ENCODE measurements at regions not wholly inside any gene's neighbourhood (a gene's known extent, or its start where the extent isn't known, plus 50 kb on each side); places are given as distances from the start of the nearest gene placed in this dataset.

GRCh38 chr18:65124633-65125032, 626.2 kb upstream of the CDH7 start:
- H3K27ac ChIP-seq (ENCODE audit: low read length): no peak overlapping the region
- no peak overlapping the region for H3K4me3 ChIP-seq (ENCODE audit: low read length)
- H3K36me3 ChIP-seq (ENCODE audit: control insufficient read depth, insufficient read depth, low read length): no peaks in the 10 kb centered on the region
- WGBS (ENCODE audit: insufficient coverage): no CpG with 5 or more reads among the region's 3 CpGs
- DNase-seq: peak; percentile 1
- H3K4me1 ChIP-seq (ENCODE audit: control insufficient read depth, insufficient read depth, low read length): no peaks in the 10 kb centered on the region
- H3K27me3 ChIP-seq (ENCODE audit: control insufficient read depth, insufficient read depth, low read length): no peaks in the 10 kb centered on the region
- H3K9me3 ChIP-seq (replicated peaks; ENCODE audit: control insufficient read depth, low read depth, low read length): peaks cover 12% of the 10 kb centered on the region

- H3K9me3 ChIP-seq (replicated peaks; ENCODE audit: control insufficient read depth, low read depth, low read length): no peaks in the 10 kb centered on the region
- H3K4me1 ChIP-seq (ENCODE audit: control insufficient read depth, insufficient read depth, low read length): no peaks in the 10 kb centered on the region
- H3K27ac ChIP-seq (ENCODE audit: low read length): no peak overlapping the region
- no peaks in the 10 kb centered on the region for H3K36me3 ChIP-seq (ENCODE audit: control insufficient read depth, insufficient read depth, low read length)
- no peak overlapping the region for H3K4me3 ChIP-seq (ENCODE audit: low read length)
- no peaks in the 10 kb centered on the region for H3K27me3 ChIP-seq (ENCODE audit: control insufficient read depth, insufficient read depth, low read length)
- no peak for DNase-seq
These were observed 646.9 kb upstream of the CDH7 start for GRCh38 chr18:65103864-65104263.

GRCh38 chr18:65093346-65093745, 657.5 kb upstream of the CDH7 start:
- no peak overlapping the region for H3K27ac ChIP-seq (ENCODE audit: low read length)
- WGBS (ENCODE audit: insufficient coverage): 20% methylated on average over 1 of the region's 4 CpGs
- no peaks in the 10 kb centered on the region for H3K27me3 ChIP-seq (ENCODE audit: control insufficient read depth, insufficient read depth, low read length)
- H3K4me3 ChIP-seq (ENCODE audit: low read length): no peak overlapping the region
- no peaks in the 10 kb centered on the region for H3K9me3 ChIP-seq (replicated peaks; ENCODE audit: control insufficient read depth, low read depth, low read length)
- no peaks in the 10 kb centered on the region for H3K4me1 ChIP-seq (ENCODE audit: control insufficient read depth, insufficient read depth, low read length)
- H3K36me3 ChIP-seq (ENCODE audit: control insufficient read depth, insufficient read depth, low read length): no peaks in the 10 kb centered on the region
- peak; percentile 61 for DNase-seq

- H3K27ac ChIP-seq (ENCODE audit: low read length): no peak overlapping the region
- no peaks in the 10 kb centered on the region for H3K4me1 ChIP-seq (ENCODE audit: control insufficient read depth, insufficient read depth, low read length)
- no CpG with 5 or more reads among the region's 4 CpGs for WGBS (ENCODE audit: insufficient coverage)
- H3K27me3 ChIP-seq (ENCODE audit: control insufficient read depth, insufficient read depth, low read length): no peaks in the 10 kb centered on the region
- H3K4me3 ChIP-seq (ENCODE audit: low read length): no peak overlapping the region
- H3K9me3 ChIP-seq (replicated peaks; ENCODE audit: control insufficient read depth, low read depth, low read length): no peaks in the 10 kb centered on the region
- peak; percentile 51 for DNase-seq
- no peaks in the 10 kb centered on the region for H3K36me3 ChIP-seq (ENCODE audit: control insufficient read depth, insufficient read depth, low read length)
These were observed 659.0 kb upstream of the CDH7 start for GRCh38 chr18:65091744-65092329.

- no peaks in the 10 kb centered on the region for H3K36me3 ChIP-seq (ENCODE audit: control insufficient read depth, insufficient read depth, low read length)
- H3K9me3 ChIP-seq (replicated peaks; ENCODE audit: control insufficient read depth, low read depth, low read length): no peaks in the 10 kb centered on the region
- H3K4me1 ChIP-seq (ENCODE audit: control insufficient read depth, insufficient read depth, low read length): no peaks in the 10 kb centered on the region
- DNase-seq: no peak
- H3K27me3 ChIP-seq (ENCODE audit: control insufficient read depth, insufficient read depth, low read length): no peaks in the 10 kb centered on the region
- H3K4me3 ChIP-seq (ENCODE audit: low read length): no peak overlapping the region
- no peak overlapping the region for H3K27ac ChIP-seq (ENCODE audit: low read length)
- WGBS (ENCODE audit: insufficient coverage): 63% methylated on average over 2 of the region's 5 CpGs
These were observed 667.9 kb upstream of the CDH7 start for GRCh38 chr18:65082907-65083306.

GRCh38 chr18:65081786-65082185, 669.0 kb upstream of the CDH7 start:
- Histone ChIP-seq H3K36me3 (ENCODE audit: control insufficient read depth, insufficient read depth, low read length) (no peaks in the 10 kb centered on the region), H3K4me1 (ENCODE audit: control insufficient read depth, insufficient read depth, low read length) (no peaks in the 10 kb centered on the region), H3K4me3 (ENCODE audit: low read length) (no peak overlapping the region), H3K9me3 (replicated peaks; ENCODE audit: control insufficient read depth, low read depth, low read length) (no peaks in the 10 kb centered on the region), H3K27me3 (ENCODE audit: control insufficient read depth, insufficient read depth, low read length) (no peaks in the 10 kb centered on the region), H3K27ac (ENCODE audit: low read length) (no peak overlapping the region)
- no CpG with 5 or more reads among the region's 3 CpGs for WGBS (ENCODE audit: insufficient coverage)
- DNase-seq: no peak

- Histone ChIP-seq H3K27me3 (ENCODE audit: control insufficient read depth, insufficient read depth, low read length) (no peaks in the 10 kb centered on the region), H3K4me3 (ENCODE audit: low read length) (no peak overlapping the region), H3K4me1 (ENCODE audit: control insufficient read depth, insufficient read depth, low read length) (no peaks in the 10 kb centered on the region), H3K27ac (ENCODE audit: low read length) (no peak overlapping the region), H3K9me3 (replicated peaks; ENCODE audit: control insufficient read depth, low read depth, low read length) (no peaks in the 10 kb centered on the region), H3K36me3 (ENCODE audit: control insufficient read depth, insufficient read depth, low read length) (no peaks in the 10 kb centered on the region)
- WGBS (ENCODE audit: insufficient coverage): 75% methylated on average over 1 of the region's 3 CpGs
- no peak for DNase-seq
These were observed 677.7 kb upstream of the CDH7 start for GRCh38 chr18:65073060-65073550.

- WGBS (ENCODE audit: insufficient coverage): no CpG with 5 or more reads among the region's 9 CpGs
- H3K4me3 ChIP-seq (ENCODE audit: low read length): no peak overlapping the region
- H3K36me3 ChIP-seq (ENCODE audit: control insufficient read depth, insufficient read depth, low read length): no peaks in the 10 kb centered on the region
- H3K27me3 ChIP-seq (ENCODE audit: control insufficient read depth, insufficient read depth, low read length): no peaks in the 10 kb centered on the region
- no peak overlapping the region for H3K27ac ChIP-seq (ENCODE audit: low read length)
- H3K9me3 ChIP-seq (replicated peaks; ENCODE audit: control insufficient read depth, low read depth, low read length): no peaks in the 10 kb centered on the region
- no peak for DNase-seq
- H3K4me1 ChIP-seq (ENCODE audit: control insufficient read depth, insufficient read depth, low read length): no peaks in the 10 kb centered on the region
These were observed 693.3 kb upstream of the CDH7 start for GRCh38 chr18:65057439-65058083.

- no peak overlapping the region for H3K27ac ChIP-seq (ENCODE audit: low read length)
- no peaks in the 10 kb centered on the region for H3K27me3 ChIP-seq (ENCODE audit: control insufficient read depth, insufficient read depth, low read length)
- no CpG with 5 or more reads among the region's 2 CpGs for WGBS (ENCODE audit: insufficient coverage)
These were observed 694.2 kb upstream of the CDH7 start for GRCh38 chr18:65056575-65056974.

GRCh38 chr18:65049586-65049985, 701.2 kb upstream of the CDH7 start:
- H3K9me3 ChIP-seq (replicated peaks; ENCODE audit: control insufficient read depth, low read depth, low read length): no peaks in the 10 kb centered on the region
- no peak overlapping the region for H3K4me3 ChIP-seq (ENCODE audit: low read length)
- no peaks in the 10 kb centered on the region for H3K27me3 ChIP-seq (ENCODE audit: control insufficient read depth, insufficient read depth, low read length)
- 85% methylated on average over 2 of the region's 3 CpGs for WGBS (ENCODE audit: insufficient coverage)
- H3K4me1 ChIP-seq (ENCODE audit: control insufficient read depth, insufficient read depth, low read length): no peaks in the 10 kb centered on the region
- DNase-seq: no peak
- H3K36me3 ChIP-seq (ENCODE audit: control insufficient read depth, insufficient read depth, low read length): no peaks in the 10 kb centered on the region
- H3K27ac ChIP-seq (ENCODE audit: low read length): no peak overlapping the region

More at GRCh38 chr18:65056575-65056974, 694.2 kb upstream of the CDH7 start:
- H3K4me3 ChIP-seq (ENCODE audit: low read length): no peak overlapping the region
- H3K9me3 ChIP-seq (replicated peaks; ENCODE audit: control insufficient read depth, low read depth, low read length): no peaks in the 10 kb centered on the region
- no peak for DNase-seq
- H3K4me1 ChIP-seq (ENCODE audit: control insufficient read depth, insufficient read depth, low read length): no peaks in the 10 kb centered on the region
- H3K36me3 ChIP-seq (ENCODE audit: control insufficient read depth, insufficient read depth, low read length): no peaks in the 10 kb centered on the region

All from muscle of leg (tissue), 3 donors.